ENCODE measurements at regions not wholly inside any gene's neighbourhood (a gene's known extent, or its start where the extent isn't known, plus 50 kb on each side); places are given as distances from the start of the nearest gene placed in this dataset.

GRCh38 chr4:110876866-110877265, 254.0 kb upstream of the PITX2 start:
- TF ChIP-seq CTCF (IDR thresholded peaks at IDR 0.05), result no peak
- H3K27ac ChIP-seq (ENCODE audit: low read depth in 1 of 2, low read length in 2 of 2), result no peak overlapping the region
- Mint-ChIP-seq H3K36me3 (no peaks in the 10 kb centered on the region), H3K27ac (no peak overlapping the region), H3K9me3 (peaks cover 0 to 15% (median 6%) of the 10 kb centered on the region in 7 donors), H3K27me3 (ENCODE audit: low read depth in 3 of 3) (peaks cover 0 to 2% (median 1%) of the 10 kb centered on the region in 3 donors), H3K4me1 (no peaks in the 10 kb centered on the region), H3K4me3 (no peak overlapping the region)
- no peaks in the 10 kb centered on the region for H3K9me3 ChIP-seq (replicated peaks in 1 of 2; ENCODE audit: control insufficient read depth in 1 of 2, insufficient read depth in 1 of 2, low read length in 2 of 2)
- H3K79me2 ChIP-seq (ENCODE audit: insufficient read depth, low read length), result no peaks in the 10 kb centered on the region
- no peak overlapping the region for H3K4me2 ChIP-seq (replicated peaks; ENCODE audit: extremely low read depth, low read length, poor library complexity, severe bottlenecking)
- H3K36me3 ChIP-seq (replicated peaks in 1 of 2; ENCODE audit: control insufficient read depth in 1 of 2, insufficient read depth in 2 of 2, low read length in 2 of 2), result no peaks in the 10 kb centered on the region
- intact Hi-C loops (cut with micrococcal nuclease), result no loop called here
- H4K20me1 ChIP-seq (ENCODE audit: insufficient read depth, low read length), result no peaks in the 10 kb centered on the region
- no peaks in the 10 kb centered on the region for H3K4me1 ChIP-seq (ENCODE audit: control insufficient read depth in 1 of 2, insufficient read depth in 2 of 2, low read length in 2 of 2)
- WGBS (ENCODE audit: insufficient coverage), result no CpG with 5 or more reads among the region's 1 CpG
- no peak overlapping the region for H3K4me3 ChIP-seq (replicated peaks in 1 of 3; ENCODE audit: low read depth in 2 of 3, low read length in 3 of 3)
- H2AFZ ChIP-seq (ENCODE audit: insufficient read depth, low read depth, low read length, poor library complexity, severe bottlenecking), result no peak overlapping the region
- no peak overlapping the region for H3K9ac ChIP-seq (ENCODE audit: insufficient read depth, low read length, poor library complexity, severe bottlenecking)
- DNase-seq, result no peak
- H3K27me3 ChIP-seq (ENCODE audit: control insufficient read depth in 2 of 2, insufficient read depth in 2 of 2, low read length in 2 of 2), result no peaks in the 10 kb centered on the region

GRCh38 chr4:110877778-110878370, 255.0 kb upstream of the PITX2 start:
- no peak overlapping the region for H3K4me3 ChIP-seq (replicated peaks in 1 of 3; ENCODE audit: low read depth in 2 of 3, low read length in 3 of 3)
- no peak overlapping the region for H2AFZ ChIP-seq (ENCODE audit: insufficient read depth, low read depth, low read length, poor library complexity, severe bottlenecking)
- H3K36me3 ChIP-seq (replicated peaks in 1 of 2; ENCODE audit: control insufficient read depth in 1 of 2, insufficient read depth in 2 of 2, low read length in 2 of 2), result no peaks in the 10 kb centered on the region
- no peak overlapping the region for H3K4me2 ChIP-seq (replicated peaks; ENCODE audit: extremely low read depth, low read length, poor library complexity, severe bottlenecking)
- no peak overlapping the region for H3K4me3 Mint-ChIP-seq
- no peak overlapping the region for H3K27ac Mint-ChIP-seq
- H3K36me3 Mint-ChIP-seq, result no peaks in the 10 kb centered on the region
- H3K79me2 ChIP-seq (ENCODE audit: insufficient read depth, low read length), result no peaks in the 10 kb centered on the region
- no peak overlapping the region for H3K9ac ChIP-seq (ENCODE audit: insufficient read depth, low read length, poor library complexity, severe bottlenecking)
- DNase-seq, result no peak
- H3K27ac ChIP-seq (ENCODE audit: low read depth in 1 of 2, low read length in 2 of 2), result no peak overlapping the region
- 75% methylated on average over 1 of the region's 2 CpGs for WGBS (ENCODE audit: insufficient coverage)
- H3K27me3 ChIP-seq (ENCODE audit: control insufficient read depth in 2 of 2, insufficient read depth in 2 of 2, low read length in 2 of 2), result no peaks in the 10 kb centered on the region
- intact Hi-C loops (cut with micrococcal nuclease), result no loop called here
- no peak for TF ChIP-seq CTCF (IDR thresholded peaks at IDR 0.05)
- no peaks in the 10 kb centered on the region for H3K4me1 ChIP-seq (ENCODE audit: control insufficient read depth in 1 of 2, insufficient read depth in 2 of 2, low read length in 2 of 2)
- H3K27me3 Mint-ChIP-seq (ENCODE audit: low read depth in 3 of 3), result peaks cover 0 to 2% (median 1%) of the 10 kb centered on the region in 3 donors
- no peaks in the 10 kb centered on the region for H4K20me1 ChIP-seq (ENCODE audit: insufficient read depth, low read length)
- peaks cover 0 to 14% (median 6%) of the 10 kb centered on the region in 7 donors for H3K9me3 Mint-ChIP-seq
- no peaks in the 10 kb centered on the region for H3K4me1 Mint-ChIP-seq
- no peaks in the 10 kb centered on the region for H3K9me3 ChIP-seq (replicated peaks in 1 of 2; ENCODE audit: control insufficient read depth in 1 of 2, insufficient read depth in 1 of 2, low read length in 2 of 2)

Data from CD14-positive monocyte (primary cell).